Ovary (tissue), 3 donors: ENCODE measurements at regions not wholly inside any gene's neighbourhood (a gene's known extent, or its start where the extent isn't known, plus 50 kb on each side); places are given as distances from the start of the nearest gene placed in this dataset.
"Not testable (repeated sequence)": the region's sequence is repeated elsewhere in the genome, so short reads cannot be mapped to it uniquely, and the experiment has no call there.

ENCODE experiments used
- EP300 ChIP-seq: sonication (generic); formaldehyde crosslinking; IDR thresholded peaks from one replicate; pipeline ENCODE4 v1.6.1; 2017; ENCODE audit warnings: antibody characterized with exemption
- POLR2A ChIP-seq: fragments of 450-650 bp; IDR thresholded peaks from one replicate; pipeline ENCODE4 v1.6.1; 2017; ENCODE audit warnings: antibody characterized with exemption, mild to moderate bottlenecking, moderate library complexity
- TF ChIP-seq, protein P1 (sequence below), 3 donors: fragments of 450-650 bp in 2 of 3; fragments of 200-600 bp in 1 of 3; IDR thresholded peaks; one replicate each; pipeline versions ENCODE4 v1.5.1 to v1.8.0; 2016 to 2022; ENCODE audit warnings: antibody characterized with exemption in 3 of 3, mild to moderate bottlenecking in 1 of 3
- donor health status: DM: no; HTN: no; CAD: no.

DNA sequence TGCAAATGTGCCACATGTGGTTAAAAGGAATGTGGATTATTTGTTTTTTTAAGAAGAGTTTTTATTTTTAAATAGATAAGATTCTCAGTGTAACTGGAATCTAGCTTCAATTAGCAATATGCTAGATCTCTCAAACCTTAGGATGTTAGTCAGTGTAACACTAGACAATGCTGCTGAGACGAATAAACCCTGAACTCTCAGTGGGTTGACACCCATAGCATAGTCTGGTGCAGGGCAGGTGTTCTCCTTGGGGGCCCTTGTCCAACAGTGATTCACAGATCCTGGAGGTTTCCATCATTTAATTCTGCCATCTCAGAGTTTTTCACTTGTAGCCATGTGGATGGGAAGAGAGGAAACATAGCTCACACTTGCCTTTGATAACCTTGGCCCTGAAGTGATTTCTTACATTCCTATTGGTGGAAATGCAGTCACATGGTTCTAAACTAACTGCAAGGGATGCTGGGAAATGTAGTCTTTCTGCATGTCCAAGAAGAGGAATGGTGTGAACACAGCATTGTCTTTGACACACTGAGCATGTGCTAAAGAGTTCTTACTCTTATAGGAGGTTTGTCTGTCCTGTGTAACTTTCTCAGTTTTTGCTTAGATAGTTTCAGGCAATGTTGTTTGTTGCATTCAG is 110.4 kb upstream of the EEF2KMT start:
- not testable (repeated sequence) for TF ChIP-seq EP300, POLR2A
- TF ChIP-seq, protein P1, sequence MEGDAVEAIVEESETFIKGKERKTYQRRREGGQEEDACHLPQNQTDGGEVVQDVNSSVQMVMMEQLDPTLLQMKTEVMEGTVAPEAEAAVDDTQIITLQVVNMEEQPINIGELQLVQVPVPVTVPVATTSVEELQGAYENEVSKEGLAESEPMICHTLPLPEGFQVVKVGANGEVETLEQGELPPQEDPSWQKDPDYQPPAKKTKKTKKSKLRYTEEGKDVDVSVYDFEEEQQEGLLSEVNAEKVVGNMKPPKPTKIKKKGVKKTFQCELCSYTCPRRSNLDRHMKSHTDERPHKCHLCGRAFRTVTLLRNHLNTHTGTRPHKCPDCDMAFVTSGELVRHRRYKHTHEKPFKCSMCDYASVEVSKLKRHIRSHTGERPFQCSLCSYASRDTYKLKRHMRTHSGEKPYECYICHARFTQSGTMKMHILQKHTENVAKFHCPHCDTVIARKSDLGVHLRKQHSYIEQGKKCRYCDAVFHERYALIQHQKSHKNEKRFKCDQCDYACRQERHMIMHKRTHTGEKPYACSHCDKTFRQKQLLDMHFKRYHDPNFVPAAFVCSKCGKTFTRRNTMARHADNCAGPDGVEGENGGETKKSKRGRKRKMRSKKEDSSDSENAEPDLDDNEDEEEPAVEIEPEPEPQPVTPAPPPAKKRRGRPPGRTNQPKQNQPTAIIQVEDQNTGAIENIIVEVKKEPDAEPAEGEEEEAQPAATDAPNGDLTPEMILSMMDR (IDR thresholded peaks at IDR 0.05): not testable (repeated sequence)
